Lung (tissue), 11 donors: ENCODE measurements at regions not wholly inside any gene's neighbourhood (a gene's known extent, or its start where the extent isn't known, plus 50 kb on each side); places are given as distances from the start of the nearest gene placed in this dataset.

Experiments used
- ATAC-seq: fragments of 200-7000 bp; cut with Tn5 transposase; one replicate; pipeline ENCODE4 v1.9.1; 2020; ENCODE audit warnings: moderate number of reproducible peaks; ENCODE audit not compliant: insufficient read depth, low FRiP score
- DNase-seq, 3 donors: peaks; one replicate each; pipeline ENCODE4 v3.0.0-alpha.2; 2013 to 2017
- H3K27ac ChIP-seq, 2 donors: one replicate each; pipeline ENCODE4 v1.5.1; 2013; ENCODE audit warnings: mild to moderate bottlenecking in 2 of 2, moderate library complexity in 2 of 2, control low read depth in 1 of 2, inconsistent platforms in 1 of 2, low read depth in 1 of 2, low read length in 1 of 2
- H3K27me3 ChIP-seq, 3 donors: one replicate each; pipeline ENCODE4 v1.5.1; 2013; ENCODE audit warnings: low read length in 2 of 3; ENCODE audit not compliant: control insufficient read depth in 3 of 3, insufficient read depth in 3 of 3
- H3K36me3 ChIP-seq, 4 donors: one replicate each; pipeline ENCODE4 v1.5.1; 2013; ENCODE audit warnings: low read length in 4 of 4, mild to moderate bottlenecking in 1 of 4, moderate library complexity in 1 of 4; ENCODE audit not compliant: control insufficient read depth in 4 of 4, insufficient read depth in 4 of 4
- H3K4me1 ChIP-seq, 5 donors: one replicate each; pipeline ENCODE4 v1.5.1; 2013; ENCODE audit warnings: low read length in 5 of 5, mild to moderate bottlenecking in 2 of 5, moderate library complexity in 1 of 5; ENCODE audit not compliant: control insufficient read depth in 5 of 5, insufficient read depth in 5 of 5
- H3K4me3 ChIP-seq: one replicate; pipeline ENCODE4 v1.5.1; 2013; ENCODE audit warnings: mild to moderate bottlenecking, control low read depth, moderate library complexity
- H3K9ac ChIP-seq, 2 donors: one replicate each; pipeline ENCODE4 v1.5.1; 2013; ENCODE audit warnings: low read length in 2 of 2, control low read depth in 1 of 2; ENCODE audit not compliant: insufficient read depth in 1 of 2
- H3K9me3 ChIP-seq, 4 donors: one replicate each; pipeline ENCODE4 v1.5.1; 2013; ENCODE audit warnings: low read length in 3 of 4, mild to moderate bottlenecking in 1 of 4, moderate library complexity in 1 of 4; ENCODE audit not compliant: control insufficient read depth in 4 of 4, insufficient read depth in 3 of 4
- CTCF ChIP-seq: IDR thresholded peaks from 2 replicates; pipeline ENCODE4 v1.5.1; 2012; ENCODE audit warnings: mild to moderate bottlenecking; ENCODE audit errors: control extremely low read depth, extremely low read depth
- whole genome bisulfite sequencing, 2 donors: extraction: QIAGEN DNeasy Blood & Tissue Kit; methylation state at CpG; one replicate each; pipeline ENCODE4 v1.1.7; 2013; 5-methylcytosine and 5-hydroxymethylcytosine counted together
- donor health status: control.
- donor health status: control.
- donor health status: Bipolar disorder and iron deficiency.
- donor health status: healthy.
- donor health status: DM: yes; HTN: yes; CAD: no.

GRCh38 chr16:25614716-25615265 is 77.0 kb upstream of the HS3ST4 start:
- no peaks in the 10 kb centered on the region for H3K4me1 ChIP-seq
- no peaks in the 10 kb centered on the region for H3K36me3 ChIP-seq
- WGBS, 2 donors: 86 to 89% methylated on average over 8 of the region's 8 CpGs
- H3K9ac ChIP-seq: no peak overlapping the region
- peaks cover 0 to 3% (median 0%) of the 10 kb centered on the region in 4 donors for H3K9me3 ChIP-seq
- H3K27ac ChIP-seq: no peak overlapping the region
- no peak for TF ChIP-seq CTCF
- H3K4me3 ChIP-seq: no peak overlapping the region
- H3K27me3 ChIP-seq: no peaks in the 10 kb centered on the region
- ATAC-seq: no peak
- no peak for DNase-seq

GRCh38 chr16:25613931-25614330 is 77.8 kb upstream of the HS3ST4 start:
- H3K9me3 ChIP-seq: peaks cover 0 to 3% (median 0%) of the 10 kb centered on the region in 4 donors
- H3K4me3 ChIP-seq: no peak overlapping the region
- no peak for DNase-seq
- H3K4me1 ChIP-seq: no peaks in the 10 kb centered on the region
- H3K27ac ChIP-seq: no peak overlapping the region
- 81 to 85% methylated on average over 5 of the region's 5 CpGs for WGBS, 2 donors
- H3K9ac ChIP-seq: no peak overlapping the region
- TF ChIP-seq CTCF: no peak
- ATAC-seq: no peak
- no peaks in the 10 kb centered on the region for H3K27me3 ChIP-seq
- H3K36me3 ChIP-seq: no peaks in the 10 kb centered on the region

- ATAC-seq (no peak), DNase-seq (no peak)
- Histone ChIP-seq H3K9me3 (peaks cover 0 to 3% (median 0%) of the 10 kb centered on the region in 4 donors), H3K4me3 (no peak overlapping the region), H3K4me1 (no peaks in the 10 kb centered on the region), H3K9ac (no peak overlapping the region), H3K27me3 (no peaks in the 10 kb centered on the region), H3K36me3 (no peaks in the 10 kb centered on the region), H3K27ac (no peak overlapping the region)
- WGBS, 2 donors: 56% methylated on average over 9 of the region's 9 CpGs
- no peak for TF ChIP-seq CTCF
Measured at GRCh38 chr16:25608002-25608401, 83.8 kb upstream of the HS3ST4 start.

- peaks cover 0 to 3% (median 0%) of the 10 kb centered on the region in 4 donors for H3K9me3 ChIP-seq
- no peak overlapping the region for H3K27ac ChIP-seq
- no peaks in the 10 kb centered on the region for H3K27me3 ChIP-seq
- no peak overlapping the region for H3K4me3 ChIP-seq
- ATAC-seq (no peak), DNase-seq (no peak)
- no peak overlapping the region for H3K9ac ChIP-seq
- H3K4me1 ChIP-seq: no peaks in the 10 kb centered on the region
- no peaks in the 10 kb centered on the region for H3K36me3 ChIP-seq
- 69 to 72% methylated on average over 6 of the region's 6 CpGs for WGBS, 2 donors
- no peak for TF ChIP-seq CTCF
Measured at GRCh38 chr16:25606069-25606468, 85.7 kb upstream of the HS3ST4 start.
